ENCODE measurements at regions not wholly inside any gene's neighbourhood (a gene's known extent, or its start where the extent isn't known, plus 50 kb on each side); places are given as distances from the start of the nearest gene placed in this dataset.

- TF ChIP-seq USF2 (IDR thresholded peaks at IDR 0.05) (no peak), MAX (IDR thresholded peaks at IDR 0.05) (no peak), BHLHE40 (IDR thresholded peaks at IDR 0.05; ENCODE audit: low read depth, low read length) (no peak), TP53 (CRISPR knock-in tag; IDR thresholded peaks at IDR 0.05) (no peak), NR3C1 (IDR thresholded peaks at IDR 0.05) (no peak), CTCF (IDR thresholded peaks at IDR 0.05) (no peak), ZFP36 (IDR thresholded peaks at IDR 0.05; ENCODE audit: borderline replicate concordance, partially characterized antibody) (no peak), HES2 (IDR thresholded peaks at IDR 0.05) (no peak), HOXB5 (CRISPR knock-in tag; IDR thresholded peaks at IDR 0.05) (no peak), RNF2 (IDR thresholded peaks at IDR 0.05; ENCODE audit: borderline replicate concordance, low read depth) (no peak), RFX5 (IDR thresholded peaks at IDR 0.05) (no peak), HDAC2 (IDR thresholded peaks at IDR 0.05) (no peak)
Measured at GRCh38 chr5:96226941-96227552, 206.0 kb downstream of the PCSK1 start.

Measured in A549 (cell line).